GM20000 (cell line): ENCODE measurements at regions not wholly inside any gene's neighbourhood (a gene's known extent, or its start where the extent isn't known, plus 50 kb on each side); places are given as distances from the start of the nearest gene placed in this dataset.
"Not testable (repeated sequence)": the region's sequence is repeated elsewhere in the genome, so short reads cannot be mapped to it uniquely, and the experiment has no call there.

Source experiments
- DNase-seq: peaks from one replicate; pipeline ENCODE4 v3.0.0; 2012; ENCODE audit warnings: low spot score
- TF ChIP-seq, protein P1 (sequence below): IDR thresholded peaks from 2 replicates; pipeline ENCODE4 v1.5.1; 2012; ENCODE audit warnings: mild to moderate bottlenecking, control low read depth; ENCODE audit errors: extremely low read depth, missing control alignments

- no peak for DNase-seq
- TF ChIP-seq, protein P1, sequence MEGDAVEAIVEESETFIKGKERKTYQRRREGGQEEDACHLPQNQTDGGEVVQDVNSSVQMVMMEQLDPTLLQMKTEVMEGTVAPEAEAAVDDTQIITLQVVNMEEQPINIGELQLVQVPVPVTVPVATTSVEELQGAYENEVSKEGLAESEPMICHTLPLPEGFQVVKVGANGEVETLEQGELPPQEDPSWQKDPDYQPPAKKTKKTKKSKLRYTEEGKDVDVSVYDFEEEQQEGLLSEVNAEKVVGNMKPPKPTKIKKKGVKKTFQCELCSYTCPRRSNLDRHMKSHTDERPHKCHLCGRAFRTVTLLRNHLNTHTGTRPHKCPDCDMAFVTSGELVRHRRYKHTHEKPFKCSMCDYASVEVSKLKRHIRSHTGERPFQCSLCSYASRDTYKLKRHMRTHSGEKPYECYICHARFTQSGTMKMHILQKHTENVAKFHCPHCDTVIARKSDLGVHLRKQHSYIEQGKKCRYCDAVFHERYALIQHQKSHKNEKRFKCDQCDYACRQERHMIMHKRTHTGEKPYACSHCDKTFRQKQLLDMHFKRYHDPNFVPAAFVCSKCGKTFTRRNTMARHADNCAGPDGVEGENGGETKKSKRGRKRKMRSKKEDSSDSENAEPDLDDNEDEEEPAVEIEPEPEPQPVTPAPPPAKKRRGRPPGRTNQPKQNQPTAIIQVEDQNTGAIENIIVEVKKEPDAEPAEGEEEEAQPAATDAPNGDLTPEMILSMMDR: no peak
Observed at GRCh38 chr12:42030588-42030987, 114.1 kb downstream of the GXYLT1 start.

DNA sequence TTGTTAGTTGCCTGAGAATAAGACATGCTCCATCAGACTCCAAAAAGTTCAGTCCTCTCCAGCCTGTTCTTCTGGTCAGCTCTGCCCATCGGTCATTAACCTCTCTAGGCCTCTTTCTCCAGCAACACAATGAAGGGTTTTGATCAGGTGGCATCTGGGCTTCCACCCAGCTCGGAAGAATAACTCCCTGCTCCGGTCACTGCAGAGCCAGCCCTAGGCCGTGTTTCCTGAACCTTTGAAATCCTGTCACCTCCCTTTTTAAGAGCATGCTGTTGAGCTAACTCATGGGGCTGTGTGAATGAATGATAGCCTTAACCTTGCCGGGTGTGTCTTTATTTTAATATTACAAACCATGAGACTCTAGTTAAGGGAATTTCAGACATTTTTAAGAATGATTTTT is 117.1 kb downstream of the GXYLT1 start:
- TF ChIP-seq, protein P1: no peak
- no peak for DNase-seq

DNA sequence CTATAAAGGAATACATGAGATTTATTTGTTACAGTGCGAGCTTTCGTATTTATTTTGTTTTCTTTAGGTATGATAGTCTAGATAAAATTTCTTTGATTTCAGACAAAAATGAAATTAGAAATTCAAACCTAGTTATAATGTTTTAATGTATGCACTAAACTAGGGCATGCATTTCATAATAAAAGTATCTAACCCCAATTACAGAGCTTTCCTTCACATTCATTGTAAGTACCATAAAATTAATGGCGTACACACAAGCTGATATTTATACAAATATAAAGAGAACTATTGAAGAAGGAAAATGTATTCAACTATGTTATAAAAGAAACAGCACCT is 120.2 kb downstream of the GXYLT1 start:
- DNase-seq: no peak
- TF ChIP-seq, protein P1: no peak

- peak; percentile 67 for DNase-seq
- TF ChIP-seq, protein P1: peak; percentile 95
Observed at GRCh38 chr12:42023733-42024494, 120.8 kb downstream of the GXYLT1 start.

- DNase-seq: not testable (repeated sequence)
Observed at GRCh38 chr12:42021937-42022336, 122.7 kb downstream of the GXYLT1 start.

- TF ChIP-seq, protein P1: no peak
- DNase-seq: no peak
Observed at GRCh38 chr12:42021469-42021868, 123.2 kb downstream of the GXYLT1 start.

DNA sequence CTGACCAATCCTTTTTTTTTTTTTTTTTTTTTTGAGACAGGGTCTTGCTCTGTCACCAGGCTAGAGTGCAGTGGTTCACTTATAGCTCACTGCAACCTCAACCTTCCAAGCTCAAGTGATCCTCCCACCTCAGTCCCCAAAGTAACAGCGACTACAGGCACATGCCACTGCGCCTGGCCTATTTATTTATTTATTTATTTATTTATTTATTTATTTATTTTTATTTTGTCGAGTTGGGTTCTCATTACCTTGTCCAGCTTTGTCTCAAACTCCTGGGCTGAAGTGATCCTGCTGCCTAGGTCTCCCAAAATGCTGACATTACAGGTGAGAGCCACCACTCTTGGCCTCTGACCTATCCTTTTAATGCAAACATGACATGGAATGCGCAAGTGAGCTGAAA is 124.4 kb downstream of the GXYLT1 start:
- TF ChIP-seq, protein P1: no peak
- DNase-seq: no peak

DNA sequence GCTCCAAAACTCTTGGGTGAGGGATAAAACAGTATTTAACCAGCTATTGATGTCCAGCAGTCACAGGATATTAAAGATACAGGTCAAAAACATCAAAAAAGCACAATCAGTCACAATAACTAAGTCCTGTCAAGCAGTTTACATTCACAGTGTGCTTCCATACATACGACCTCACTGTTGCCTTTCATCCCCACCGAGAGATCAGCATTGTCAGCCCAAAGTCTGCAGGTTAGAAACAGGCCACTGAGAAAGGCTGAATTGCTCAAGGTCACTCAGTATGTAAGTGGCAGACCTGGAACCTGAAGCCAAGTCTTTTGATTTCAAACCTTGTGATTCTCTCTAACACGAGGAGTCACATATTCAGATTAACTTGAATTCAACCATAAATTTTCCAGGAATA is 124.9 kb downstream of the GXYLT1 start:
- TF ChIP-seq, protein P1: no peak
- no peak for DNase-seq
